Vagina (tissue), 2 donors: ENCODE measurements at regions not wholly inside any gene's neighbourhood (a gene's known extent, or its start where the extent isn't known, plus 50 kb on each side); places are given as distances from the start of the nearest gene placed in this dataset.

Source experiments
- DNase-seq, 2 donors: peaks; one replicate each; pipeline ENCODE4 v3.0.0-alpha.2; 2017; ENCODE audit errors: extremely low spot score in 2 of 2
- H3K27ac ChIP-seq: fragments of 200-600 bp; sonication (generic); one replicate; pipeline ENCODE4 v1.5.1; 2019
- H3K27me3 ChIP-seq: fragments of 200-600 bp; sonication (generic); one replicate; pipeline ENCODE4 v1.5.1; 2019
- H3K36me3 ChIP-seq, 2 donors: fragments of 200-600 bp; sonication (generic); one replicate each; pipeline ENCODE4 v1.5.1; 2017 to 2019
- H3K4me1 ChIP-seq: fragments of 200-600 bp; sonication (generic); one replicate; pipeline ENCODE4 v1.5.1; 2019
- H3K4me3 ChIP-seq, 2 donors: fragments of 200-600 bp; sonication (generic); 1 replicate in 1 of 2; 2 replicates in 1 of 2; pipeline ENCODE4 v1.5.1; 2016 to 2019
- H3K9me3 ChIP-seq: fragments of 200-600 bp; sonication (generic); one replicate; pipeline ENCODE4 v1.5.1; 2019
- CTCF ChIP-seq, 3 experiments: fragments of 450-650 bp in 2 of 3; fragments of 200-600 bp in 1 of 3; sonication (generic) in 1 of 3; IDR thresholded peaks; one replicate each; pipeline ENCODE4 v1.5.1; 2017 to 2019; ENCODE audit warnings: antibody characterized with exemption in 3 of 3, mild to moderate bottlenecking in 2 of 3, moderate library complexity in 2 of 3
- POLR2A ChIP-seq, 2 donors: fragments of 450-650 bp; IDR thresholded peaks; one replicate each; pipeline ENCODE4 v1.6.1; 2017; ENCODE audit warnings: antibody characterized with exemption in 2 of 2, mild to moderate bottlenecking in 2 of 2, moderate library complexity in 2 of 2
- POLR2AphosphoS5 ChIP-seq, 2 donors: sonication (generic); formaldehyde crosslinking; IDR thresholded peaks; one replicate each; pipeline ENCODE4 v1.9.0; 2017; ENCODE audit warnings: antibody characterized with exemption in 2 of 2, mild to moderate bottlenecking in 2 of 2, low read depth in 1 of 2; ENCODE audit not compliant: insufficient read depth in 1 of 2
- intact Hi-C: fragments of 100-400 bp; cut with DNase I; formaldehyde crosslinking; loops from one replicate; pipeline ENCODE4 v1.15.1; 2023

- H3K27ac ChIP-seq: no peak overlapping the region
- DNase-seq: no peak
- intact Hi-C loops: no loop called here
- no peaks in the 10 kb centered on the region for H3K9me3 ChIP-seq
- no peak overlapping the region for H3K4me3 ChIP-seq
- H3K36me3 ChIP-seq: no peaks in the 10 kb centered on the region
- H3K4me1 ChIP-seq: no peaks in the 10 kb centered on the region
- no peaks in the 10 kb centered on the region for H3K27me3 ChIP-seq
- TF ChIP-seq POLR2A (IDR thresholded peaks at IDR 0.05): no peak
- no peak for TF ChIP-seq POLR2AphosphoS5 (IDR thresholded peaks at IDR 0.05; ENCODE audit: insufficient read depth in 1 of 2, low read depth in 1 of 2)
- no peak for TF ChIP-seq CTCF (IDR thresholded peaks at IDR 0.05)
Measured at GRCh38 chr2:133843551-133843950, 275.3 kb upstream of the NCKAP5 start.

GRCh38 chr2:133844214-133844892 is 276.1 kb upstream of the NCKAP5 start:
- no peaks in the 10 kb centered on the region for H3K36me3 ChIP-seq
- TF ChIP-seq POLR2A (IDR thresholded peaks at IDR 0.05): no peak
- peak; percentile 54 to 74 (median 65) for TF ChIP-seq CTCF (IDR thresholded peaks at IDR 0.05)
- H3K27me3 ChIP-seq: no peaks in the 10 kb centered on the region
- H3K4me1 ChIP-seq: no peaks in the 10 kb centered on the region
- H3K9me3 ChIP-seq: no peaks in the 10 kb centered on the region
- H3K27ac ChIP-seq: no peak overlapping the region
- H3K4me3 ChIP-seq: no peak overlapping the region
- no peak for DNase-seq
- intact Hi-C loops: no loop called here

GRCh38 chr2:133846476-133846875 is 278.2 kb upstream of the NCKAP5 start:
- Histone ChIP-seq H3K36me3 (no peaks in the 10 kb centered on the region), H3K27ac (no peak overlapping the region), H3K9me3 (no peaks in the 10 kb centered on the region), H3K27me3 (no peaks in the 10 kb centered on the region), H3K4me1 (no peaks in the 10 kb centered on the region), H3K4me3 (no peak overlapping the region)
- TF ChIP-seq CTCF (IDR thresholded peaks at IDR 0.05) (no peak), POLR2AphosphoS5 (IDR thresholded peaks at IDR 0.05; ENCODE audit: insufficient read depth in 1 of 2, low read depth in 1 of 2) (no peak), POLR2A (IDR thresholded peaks at IDR 0.05) (no peak)
- intact Hi-C loops: no loop called here
- peak; percentile 29 to 58 for DNase-seq

GRCh38 chr2:133847591-133847990 is 279.3 kb upstream of the NCKAP5 start:
- no peaks in the 10 kb centered on the region for H3K27me3 ChIP-seq
- no peaks in the 10 kb centered on the region for H3K9me3 ChIP-seq
- intact Hi-C loops: no loop called here
- H3K4me3 ChIP-seq: no peak overlapping the region
- TF ChIP-seq POLR2A (IDR thresholded peaks at IDR 0.05) (no peak), POLR2AphosphoS5 (IDR thresholded peaks at IDR 0.05; ENCODE audit: insufficient read depth in 1 of 2, low read depth in 1 of 2) (no peak), CTCF (IDR thresholded peaks at IDR 0.05) (no peak)
- no peaks in the 10 kb centered on the region for H3K36me3 ChIP-seq
- peak; percentile 9 to 22 for DNase-seq
- H3K4me1 ChIP-seq: no peaks in the 10 kb centered on the region
- H3K27ac ChIP-seq: no peak overlapping the region

- DNase-seq: peak; percentile 75 to 79
- H3K4me1 ChIP-seq: no peaks in the 10 kb centered on the region
- TF ChIP-seq CTCF (IDR thresholded peaks at IDR 0.05) (no peak), POLR2AphosphoS5 (IDR thresholded peaks at IDR 0.05; ENCODE audit: insufficient read depth in 1 of 2, low read depth in 1 of 2) (no peak), POLR2A (IDR thresholded peaks at IDR 0.05) (no peak)
- no peaks in the 10 kb centered on the region for H3K36me3 ChIP-seq
- H3K27ac ChIP-seq: no peak overlapping the region
- no peak overlapping the region for H3K4me3 ChIP-seq
- intact Hi-C loops: no loop called here
- no peaks in the 10 kb centered on the region for H3K9me3 ChIP-seq
- H3K27me3 ChIP-seq: no peaks in the 10 kb centered on the region
Measured at GRCh38 chr2:133848111-133848649, 279.9 kb upstream of the NCKAP5 start.
